ENCODE measurements at regions not wholly inside any gene's neighbourhood (a gene's known extent, or its start where the extent isn't known, plus 50 kb on each side); places are given as distances from the start of the nearest gene placed in this dataset.

- Histone ChIP-seq H3K79me2 (ENCODE audit: control insufficient read depth, insufficient read depth, low read length) (no peaks in the 10 kb centered on the region), H3K27ac (ENCODE audit: insufficient read depth, low read length) (no peak overlapping the region), H3K36me3 (ENCODE audit: control insufficient read depth, insufficient read depth, low read length) (no peaks in the 10 kb centered on the region), H3K9me3 (ENCODE audit: control insufficient read depth, insufficient read depth, low read depth, low read length) (no peaks in the 10 kb centered on the region), H3K27me3 (ENCODE audit: control insufficient read depth, insufficient read depth, low read length) (no peaks in the 10 kb centered on the region), H3K4me1 (ENCODE audit: control insufficient read depth, extremely low read depth, insufficient read depth, low read length) (no peaks in the 10 kb centered on the region), H3K4me3 (replicated peaks in 1 of 4; ENCODE audit: control extremely low read depth in 1 of 4, insufficient read depth in 1 of 4, low read depth in 3 of 4, low read length in 4 of 4) (no peak overlapping the region), H4K20me1 (ENCODE audit: control insufficient read depth, extremely low read depth, insufficient read depth, low read length) (no peaks in the 10 kb centered on the region), H3K9ac (ENCODE audit: insufficient read depth, low read length) (no peak overlapping the region), H3K4me2 (ENCODE audit: extremely low read depth, insufficient read depth, low read length) (no peak overlapping the region), H2AFZ (ENCODE audit: low read length) (no peak overlapping the region)
- TF ChIP-seq CTCF (conservative IDR thresholded peaks at IDR 0.05 in 1 of 2, IDR thresholded peaks at IDR 0.05 in 1 of 2; ENCODE audit: low read depth in 1 of 2, low read length in 2 of 2): no peak
- no peak for TF ChIP-seq EZH2 (IDR thresholded peaks at IDR 0.05; ENCODE audit: low read length, missing control alignments)
- DNase-seq (ENCODE audit: low read depth in 2 of 2): peak in 1 of 2 donors; percentile 41
These were observed 101.5 kb downstream of the CCNA1 start for GRCh38 chr13:36533806-36534205.

- Histone ChIP-seq H3K4me1 (ENCODE audit: control insufficient read depth, extremely low read depth, insufficient read depth, low read length) (no peaks in the 10 kb centered on the region), H2AFZ (ENCODE audit: low read length) (no peak overlapping the region), H3K9ac (ENCODE audit: insufficient read depth, low read length) (no peak overlapping the region), H4K20me1 (ENCODE audit: control insufficient read depth, extremely low read depth, insufficient read depth, low read length) (no peaks in the 10 kb centered on the region), H3K4me2 (ENCODE audit: extremely low read depth, insufficient read depth, low read length) (no peak overlapping the region), H3K27ac (ENCODE audit: insufficient read depth, low read length) (no peak overlapping the region), H3K27me3 (ENCODE audit: control insufficient read depth, insufficient read depth, low read length) (no peaks in the 10 kb centered on the region), H3K36me3 (ENCODE audit: control insufficient read depth, insufficient read depth, low read length) (no peaks in the 10 kb centered on the region), H3K79me2 (ENCODE audit: control insufficient read depth, insufficient read depth, low read length) (no peaks in the 10 kb centered on the region), H3K4me3 (replicated peaks in 1 of 4; ENCODE audit: control extremely low read depth in 1 of 4, insufficient read depth in 1 of 4, low read depth in 3 of 4, low read length in 4 of 4) (no peak overlapping the region), H3K9me3 (ENCODE audit: control insufficient read depth, insufficient read depth, low read depth, low read length) (no peaks in the 10 kb centered on the region)
- DNase-seq (ENCODE audit: low read depth in 2 of 2): peak in 1 of 2 donors; percentile 78
- TF ChIP-seq CTCF (conservative IDR thresholded peaks at IDR 0.05 in 1 of 2, IDR thresholded peaks at IDR 0.05 in 1 of 2; ENCODE audit: low read depth in 1 of 2, low read length in 2 of 2) (no peak), EZH2 (IDR thresholded peaks at IDR 0.05; ENCODE audit: low read length, missing control alignments) (no peak)
These were observed 104.3 kb downstream of the CCNA1 start for GRCh38 chr13:36536546-36536945.

GRCh38 chr13:36543671-36544070, 111.4 kb downstream of the CCNA1 start:
- no peak overlapping the region for H3K27ac ChIP-seq (ENCODE audit: insufficient read depth, low read length)
- no peaks in the 10 kb centered on the region for H3K27me3 ChIP-seq (ENCODE audit: control insufficient read depth, insufficient read depth, low read length)
- no peak overlapping the region for H3K9ac ChIP-seq (ENCODE audit: insufficient read depth, low read length)
- H4K20me1 ChIP-seq (ENCODE audit: control insufficient read depth, extremely low read depth, insufficient read depth, low read length): no peaks in the 10 kb centered on the region
- no peak overlapping the region for H3K4me2 ChIP-seq (ENCODE audit: extremely low read depth, insufficient read depth, low read length)
- H3K79me2 ChIP-seq (ENCODE audit: control insufficient read depth, insufficient read depth, low read length): no peaks in the 10 kb centered on the region
- no peaks in the 10 kb centered on the region for H3K4me1 ChIP-seq (ENCODE audit: control insufficient read depth, extremely low read depth, insufficient read depth, low read length)
- no peaks in the 10 kb centered on the region for H3K36me3 ChIP-seq (ENCODE audit: control insufficient read depth, insufficient read depth, low read length)
- TF ChIP-seq CTCF (conservative IDR thresholded peaks at IDR 0.05 in 1 of 2, IDR thresholded peaks at IDR 0.05 in 1 of 2; ENCODE audit: low read depth in 1 of 2, low read length in 2 of 2): no peak
- TF ChIP-seq EZH2 (IDR thresholded peaks at IDR 0.05; ENCODE audit: low read length, missing control alignments): no peak
- H3K4me3 ChIP-seq (replicated peaks in 1 of 4; ENCODE audit: control extremely low read depth in 1 of 4, insufficient read depth in 1 of 4, low read depth in 3 of 4, low read length in 4 of 4): no peak overlapping the region
- DNase-seq (ENCODE audit: low read depth in 2 of 2): no peak
- H2AFZ ChIP-seq (ENCODE audit: low read length): no peak overlapping the region
- H3K9me3 ChIP-seq (ENCODE audit: control insufficient read depth, insufficient read depth, low read depth, low read length): no peaks in the 10 kb centered on the region

Data from fibroblast of lung (primary cell).